ENCODE measurements at regions not wholly inside any gene's neighbourhood (a gene's known extent, or its start where the extent isn't known, plus 50 kb on each side); places are given as distances from the start of the nearest gene placed in this dataset.

GRCh38 chr9:16345902-16346301 is 524.6 kb downstream of the BNC2 start:
- no peak overlapping the region for H3K4me3 ChIP-seq (replicated peaks; ENCODE audit: low read depth, low read length)
- no peak for TF ChIP-seq CTCF (IDR thresholded peaks at IDR 0.05; ENCODE audit: low read length, missing control alignments)
- peak; percentile 28 for DNase-seq (ENCODE audit: low read depth)

DNA sequence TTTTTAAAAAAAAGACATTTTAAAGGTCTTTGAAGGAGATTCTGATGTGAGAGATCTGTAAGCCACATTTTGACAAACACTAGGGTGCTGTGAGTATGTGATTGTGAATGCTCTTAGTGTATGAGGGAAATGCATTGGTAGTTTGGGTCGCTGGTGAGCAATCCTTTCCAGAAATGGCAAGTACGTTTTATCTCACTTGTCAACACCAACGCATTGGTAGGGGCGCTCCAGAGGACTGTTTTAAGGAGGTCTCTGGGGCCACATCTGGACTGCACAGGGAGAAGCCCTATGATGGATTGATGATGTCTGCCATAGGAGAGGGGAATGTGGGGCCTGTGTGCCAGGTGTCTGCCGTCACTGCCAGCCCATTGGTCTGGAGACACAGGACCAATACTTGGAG is 522.6 kb downstream of the BNC2 start:
- DNase-seq (ENCODE audit: low read depth), result no peak
- TF ChIP-seq CTCF (IDR thresholded peaks at IDR 0.05; ENCODE audit: low read length, missing control alignments), result no peak
- H3K4me3 ChIP-seq (replicated peaks; ENCODE audit: low read depth, low read length), result no peak overlapping the region

DNA sequence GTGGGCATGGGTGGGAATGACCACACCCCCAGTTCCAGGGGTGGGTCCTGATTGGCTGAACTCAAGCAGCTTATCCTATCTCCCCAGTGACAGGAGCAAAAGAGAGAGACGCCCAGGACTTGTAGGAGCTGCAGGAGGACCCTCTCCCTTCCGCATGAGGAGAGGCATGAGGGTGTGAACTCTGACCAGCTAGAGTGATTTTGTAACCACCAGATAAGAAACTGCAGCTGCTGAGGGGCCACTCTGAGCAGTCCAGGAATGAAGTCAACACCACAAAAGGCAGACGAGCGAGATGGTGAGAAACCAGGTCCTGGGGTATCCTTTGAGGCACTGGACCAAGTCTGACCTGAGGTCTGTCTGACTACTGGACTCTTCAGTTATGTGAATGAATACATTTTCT is 521.9 kb downstream of the BNC2 start:
- no peak for TF ChIP-seq CTCF (IDR thresholded peaks at IDR 0.05; ENCODE audit: low read length, missing control alignments)
- peak; percentile 30 for DNase-seq (ENCODE audit: low read depth)
- H3K4me3 ChIP-seq (replicated peaks; ENCODE audit: low read depth, low read length), result no peak overlapping the region

- DNase-seq (ENCODE audit: low read depth), result no peak
- no peak overlapping the region for H3K4me3 ChIP-seq (replicated peaks; ENCODE audit: low read depth, low read length)
- no peak for TF ChIP-seq CTCF (IDR thresholded peaks at IDR 0.05; ENCODE audit: low read length, missing control alignments)
Measured at GRCh38 chr9:16352251-16352650, 518.2 kb downstream of the BNC2 start.

- no peak for TF ChIP-seq CTCF (IDR thresholded peaks at IDR 0.05; ENCODE audit: low read length, missing control alignments)
- no peak overlapping the region for H3K4me3 ChIP-seq (replicated peaks; ENCODE audit: low read depth, low read length)
- peak; percentile 67 for DNase-seq (ENCODE audit: low read depth)
Measured at GRCh38 chr9:16352791-16353401, 517.6 kb downstream of the BNC2 start.

GRCh38 chr9:16356196-16356765 is 514.2 kb downstream of the BNC2 start:
- no peak for TF ChIP-seq CTCF (IDR thresholded peaks at IDR 0.05; ENCODE audit: low read length, missing control alignments)
- no peak overlapping the region for H3K4me3 ChIP-seq (replicated peaks; ENCODE audit: low read depth, low read length)
- no peak for DNase-seq (ENCODE audit: low read depth)

GRCh38 chr9:16357828-16358227 is 512.6 kb downstream of the BNC2 start:
- no peak for DNase-seq (ENCODE audit: low read depth)
- TF ChIP-seq CTCF (IDR thresholded peaks at IDR 0.05; ENCODE audit: low read length, missing control alignments), result no peak
- H3K4me3 ChIP-seq (replicated peaks; ENCODE audit: low read depth, low read length), result no peak overlapping the region

All from fibroblast of pulmonary artery (primary cell).